MM.1S (cell line): ENCODE measurements at regions not wholly inside any gene's neighbourhood (a gene's known extent, or its start where the extent isn't known, plus 50 kb on each side); places are given as distances from the start of the nearest gene placed in this dataset.

ENCODE experiments used
- EZH2 ChIP-seq: fragments of 300-600 bp; sonication (generic); optimal IDR thresholded peaks from 2 replicates; pipeline ENCODE3; 2017; ENCODE audit warnings: low read depth, mild to moderate bottlenecking, antibody characterized with exemption, low read length, mixed read lengths
- EZH2phosphoT487 ChIP-seq: fragments of 300-600 bp; sonication (generic); IDR thresholded peaks from 2 replicates; pipeline ENCODE4 v1.6.1; 2018; ENCODE audit warnings: antibody characterized with exemption, low read length
- TF ChIP-seq, protein P1 (sequence below): fragments of 300-600 bp; sonication (generic); IDR thresholded peaks from 2 replicates; pipeline ENCODE4 v1.5.1; 2016; ENCODE audit warnings: antibody characterized with exemption, low read length, mixed read lengths

- TF ChIP-seq, protein P1, sequence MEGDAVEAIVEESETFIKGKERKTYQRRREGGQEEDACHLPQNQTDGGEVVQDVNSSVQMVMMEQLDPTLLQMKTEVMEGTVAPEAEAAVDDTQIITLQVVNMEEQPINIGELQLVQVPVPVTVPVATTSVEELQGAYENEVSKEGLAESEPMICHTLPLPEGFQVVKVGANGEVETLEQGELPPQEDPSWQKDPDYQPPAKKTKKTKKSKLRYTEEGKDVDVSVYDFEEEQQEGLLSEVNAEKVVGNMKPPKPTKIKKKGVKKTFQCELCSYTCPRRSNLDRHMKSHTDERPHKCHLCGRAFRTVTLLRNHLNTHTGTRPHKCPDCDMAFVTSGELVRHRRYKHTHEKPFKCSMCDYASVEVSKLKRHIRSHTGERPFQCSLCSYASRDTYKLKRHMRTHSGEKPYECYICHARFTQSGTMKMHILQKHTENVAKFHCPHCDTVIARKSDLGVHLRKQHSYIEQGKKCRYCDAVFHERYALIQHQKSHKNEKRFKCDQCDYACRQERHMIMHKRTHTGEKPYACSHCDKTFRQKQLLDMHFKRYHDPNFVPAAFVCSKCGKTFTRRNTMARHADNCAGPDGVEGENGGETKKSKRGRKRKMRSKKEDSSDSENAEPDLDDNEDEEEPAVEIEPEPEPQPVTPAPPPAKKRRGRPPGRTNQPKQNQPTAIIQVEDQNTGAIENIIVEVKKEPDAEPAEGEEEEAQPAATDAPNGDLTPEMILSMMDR: no peak
- TF ChIP-seq EZH2phosphoT487 (no peak), EZH2 (no peak)
These were observed 275.6 kb downstream of the PLPP3 start for GRCh38 chr1:56303805-56304204.
